ENCODE measurements at regions not wholly inside any gene's neighbourhood (a gene's known extent, or its start where the extent isn't known, plus 50 kb on each side); places are given as distances from the start of the nearest gene placed in this dataset.

DNA sequence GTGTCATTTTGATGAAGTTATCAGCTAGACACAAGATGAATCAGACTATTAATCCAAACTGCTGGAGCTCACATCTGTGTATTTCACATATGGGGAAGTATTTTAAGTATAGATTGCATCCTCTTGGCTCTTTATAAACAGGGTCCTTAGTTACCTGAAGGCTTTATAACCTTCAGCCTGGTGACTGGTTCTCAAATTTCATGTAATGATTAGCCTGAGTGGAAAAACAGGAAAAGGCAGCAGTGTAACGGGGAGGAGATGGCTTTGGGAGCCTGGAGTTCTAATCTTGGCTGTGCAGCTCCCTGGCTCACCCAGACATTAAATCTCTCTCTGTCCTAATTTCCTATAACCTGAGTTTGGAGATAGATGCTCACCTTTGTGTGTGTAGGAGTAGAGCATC lies 103.8 kb upstream of the HPF1 start:
- TF ChIP-seq, protein P1, sequence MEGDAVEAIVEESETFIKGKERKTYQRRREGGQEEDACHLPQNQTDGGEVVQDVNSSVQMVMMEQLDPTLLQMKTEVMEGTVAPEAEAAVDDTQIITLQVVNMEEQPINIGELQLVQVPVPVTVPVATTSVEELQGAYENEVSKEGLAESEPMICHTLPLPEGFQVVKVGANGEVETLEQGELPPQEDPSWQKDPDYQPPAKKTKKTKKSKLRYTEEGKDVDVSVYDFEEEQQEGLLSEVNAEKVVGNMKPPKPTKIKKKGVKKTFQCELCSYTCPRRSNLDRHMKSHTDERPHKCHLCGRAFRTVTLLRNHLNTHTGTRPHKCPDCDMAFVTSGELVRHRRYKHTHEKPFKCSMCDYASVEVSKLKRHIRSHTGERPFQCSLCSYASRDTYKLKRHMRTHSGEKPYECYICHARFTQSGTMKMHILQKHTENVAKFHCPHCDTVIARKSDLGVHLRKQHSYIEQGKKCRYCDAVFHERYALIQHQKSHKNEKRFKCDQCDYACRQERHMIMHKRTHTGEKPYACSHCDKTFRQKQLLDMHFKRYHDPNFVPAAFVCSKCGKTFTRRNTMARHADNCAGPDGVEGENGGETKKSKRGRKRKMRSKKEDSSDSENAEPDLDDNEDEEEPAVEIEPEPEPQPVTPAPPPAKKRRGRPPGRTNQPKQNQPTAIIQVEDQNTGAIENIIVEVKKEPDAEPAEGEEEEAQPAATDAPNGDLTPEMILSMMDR (IDR thresholded peaks at IDR 0.05) = no peak
- TF ChIP-seq EZH2phosphoT487 (IDR thresholded peaks at IDR 0.05) (no peak), EZH2 (IDR thresholded peaks at IDR 0.05) (no peak)

All from neural progenitor cell (in vitro differentiated cells).